Stomach (tissue), 8 donors: ENCODE measurements at regions not wholly inside any gene's neighbourhood (a gene's known extent, or its start where the extent isn't known, plus 50 kb on each side); places are given as distances from the start of the nearest gene placed in this dataset.

Experiments used
- DNase-seq, 2 donors: peaks; one replicate each; pipeline versions ENCODE4 v3.0.0 to v3.0.0-alpha.2; 2013 to 2019
- H3K27ac ChIP-seq, 5 donors: fragments of 200-600 bp in 4 of 5; sonication (generic) in 4 of 5; one replicate each; pipeline ENCODE4 v1.5.1; 2013 to 2019; ENCODE audit warnings: mild to moderate bottlenecking in 1 of 5, moderate library complexity in 1 of 5
- H3K27me3 ChIP-seq, 3 donors: fragments of 200-600 bp; sonication (generic); one replicate each; pipeline ENCODE4 v1.5.1; 2017 to 2019; ENCODE audit warnings: mixed run types in 1 of 3
- H3K36me3 ChIP-seq, 4 donors: fragments of 200-600 bp; sonication (generic); 1 replicate in 3 of 4; 2 replicates in 1 of 4; pipeline ENCODE4 v1.5.1; 2016 to 2019
- H3K4me1 ChIP-seq, 4 donors: fragments of 200-600 bp; sonication (generic); one replicate each; pipeline ENCODE4 v1.5.1; 2016 to 2019
- H3K4me3 ChIP-seq, 4 donors: fragments of 200-600 bp; sonication (generic) in 3 of 4; one replicate each; pipeline ENCODE4 v1.5.1; 2016 to 2019; ENCODE audit warnings: mild to moderate bottlenecking in 1 of 4
- H3K9me3 ChIP-seq, 4 donors: fragments of 200-600 bp; sonication (generic); one replicate each; pipeline ENCODE4 v1.5.1; 2016 to 2019
- CTCF ChIP-seq, 7 experiments: fragments of 450-650 bp in 4 of 7; fragments of 200-600 bp in 3 of 7; sonication (generic) in 3 of 7; IDR thresholded peaks; one replicate each; pipeline ENCODE4 v1.5.1; 2016 to 2019; ENCODE audit warnings: antibody characterized with exemption in 7 of 7, control low read depth in 2 of 7, mild to moderate bottlenecking in 1 of 7
- EP300 ChIP-seq: sonication (generic); formaldehyde crosslinking; IDR thresholded peaks from one replicate; pipeline ENCODE4 v1.6.1; 2017; ENCODE audit warnings: antibody characterized with exemption
- POLR2A ChIP-seq, 4 donors: fragments of 450-650 bp; IDR thresholded peaks; one replicate each; pipeline ENCODE4 v1.6.1; 2016; ENCODE audit warnings: antibody characterized with exemption in 4 of 4, control low read depth in 2 of 4, mild to moderate bottlenecking in 1 of 4, moderate library complexity in 1 of 4
- POLR2AphosphoS5 ChIP-seq, 3 donors: sonication (generic); formaldehyde crosslinking; IDR thresholded peaks; one replicate each; pipeline ENCODE4 v1.6.1; 2016; ENCODE audit warnings: antibody characterized with exemption in 3 of 3
- WGBS, 5 donors: extraction: QIAGEN DNeasy Blood & Tissue Kit in 3 of 5; methylation state at CpG; one replicate each; pipeline versions ENCODE4 v1.1.5 to v1.1.7; 2013 to 2018; 5-methylcytosine and 5-hydroxymethylcytosine counted together
- intact Hi-C: fragments of 100-400 bp; cut with DNase I; formaldehyde crosslinking; loops from one replicate; pipeline ENCODE4 v1.15.1; 2023; ENCODE audit warnings: low total_unique reads
- donor health status: healthy with polysubstance abuse.
- donor health status: Bipolar disorder and iron deficiency.
- donor health status: healthy.

- no peak for TF ChIP-seq POLR2AphosphoS5 (IDR thresholded peaks at IDR 0.05)
- no peak for TF ChIP-seq EP300
- no peak for TF ChIP-seq CTCF (IDR thresholded peaks at IDR 0.05)
- no peak for TF ChIP-seq POLR2A (IDR thresholded peaks at IDR 0.05)
- H3K9me3 ChIP-seq, result no peaks in the 10 kb centered on the region
- intact Hi-C loops, result no loop called here
- peaks cover 0 to 2% (median 0%) of the 10 kb centered on the region in 4 donors for H3K4me1 ChIP-seq
- WGBS, 5 donors, result 66 to 71% (median 70%) methylated on average over 3 to 4 of the region's 4 CpGs
- no peak for DNase-seq
- no peaks in the 10 kb centered on the region for H3K27me3 ChIP-seq
- no peak overlapping the region for H3K4me3 ChIP-seq
- no peak overlapping the region for H3K27ac ChIP-seq
- no peaks in the 10 kb centered on the region for H3K36me3 ChIP-seq
These were observed 91.8 kb upstream of the F13A1 start for GRCh38 chr6:6412221-6412620.

- no peaks in the 10 kb centered on the region for H3K4me1 ChIP-seq
- no peak overlapping the region for H3K4me3 ChIP-seq
- TF ChIP-seq CTCF (IDR thresholded peaks at IDR 0.05) (no peak), POLR2AphosphoS5 (IDR thresholded peaks at IDR 0.05) (no peak), EP300 (no peak), POLR2A (IDR thresholded peaks at IDR 0.05) (no peak)
- no peak overlapping the region for H3K27ac ChIP-seq
- H3K27me3 ChIP-seq, result no peaks in the 10 kb centered on the region
- DNase-seq, result peak in 1 of 2 donors; percentile 22
- H3K36me3 ChIP-seq, result no peaks in the 10 kb centered on the region
- intact Hi-C loops, result no loop called here
- WGBS, 5 donors, result 77 to 88% (median 84%) methylated on average over 4 of the region's 4 CpGs
- H3K9me3 ChIP-seq, result no peaks in the 10 kb centered on the region
These were observed 92.2 kb upstream of the F13A1 start for GRCh38 chr6:6412700-6413099.

- no peak for DNase-seq
- TF ChIP-seq EP300 (no peak), POLR2A (IDR thresholded peaks at IDR 0.05) (no peak), CTCF (IDR thresholded peaks at IDR 0.05) (no peak), POLR2AphosphoS5 (IDR thresholded peaks at IDR 0.05) (no peak)
- WGBS, 5 donors, result 63 to 86% (median 81%) methylated on average over 5 of the region's 5 CpGs
- Histone ChIP-seq H3K36me3 (no peaks in the 10 kb centered on the region), H3K4me1 (no peaks in the 10 kb centered on the region), H3K27me3 (no peaks in the 10 kb centered on the region), H3K4me3 (no peak overlapping the region), H3K27ac (no peak overlapping the region), H3K9me3 (no peaks in the 10 kb centered on the region)
- intact Hi-C loops, result no loop called here
These were observed 94.5 kb upstream of the F13A1 start for GRCh38 chr6:6414931-6415330.

GRCh38 chr6:6417475-6417874 is 97.0 kb upstream of the F13A1 start:
- Histone ChIP-seq H3K36me3 (no peaks in the 10 kb centered on the region), H3K9me3 (no peaks in the 10 kb centered on the region), H3K4me3 (no peak overlapping the region), H3K27ac (no peak overlapping the region), H3K4me1 (no peaks in the 10 kb centered on the region), H3K27me3 (no peaks in the 10 kb centered on the region)
- intact Hi-C loops, result no loop called here
- DNase-seq, result no peak
- TF ChIP-seq POLR2AphosphoS5 (IDR thresholded peaks at IDR 0.05), result no peak
- TF ChIP-seq EP300, result no peak
- TF ChIP-seq CTCF (IDR thresholded peaks at IDR 0.05), result no peak
- no peak for TF ChIP-seq POLR2A (IDR thresholded peaks at IDR 0.05)
- 66 to 90% (median 81%) methylated on average over 7 of the region's 7 CpGs for WGBS, 5 donors
